ENCODE measurements at regions not wholly inside any gene's neighbourhood (a gene's known extent, or its start where the extent isn't known, plus 50 kb on each side); places are given as distances from the start of the nearest gene placed in this dataset.

- TF ChIP-seq SIN3A (IDR thresholded peaks at IDR 0.05; ENCODE audit: borderline replicate concordance, insufficient read depth, low read length) (no peak), REST (IDR thresholded peaks at IDR 0.05; ENCODE audit: insufficient read depth in 1 of 2, low read depth in 2 of 2, low read length in 2 of 2) (no peak)
Measured at GRCh38 chr16:76226011-76226410, 51.2 kb upstream of the CNTNAP4 start.

All from PFSK-1 (cell line).